ENCODE measurements at regions not wholly inside any gene's neighbourhood (a gene's known extent, or its start where the extent isn't known, plus 50 kb on each side); places are given as distances from the start of the nearest gene placed in this dataset.

GRCh38 chr13:64527561-64527960 is 2702.6 kb downstream of the PCDH9 start:
- POLR2A ChIA-PET (ENCODE audit: unreplicated experiment) = no interaction called here
- H4K91ac ChIP-seq (ENCODE audit: insufficient read depth, low read depth, low read length) = no peak overlapping the region
- no peaks in the 10 kb centered on the region for H3K4me1 ChIP-seq (ENCODE audit: control insufficient read depth, insufficient read depth, low read length)
- H4K8ac ChIP-seq (ENCODE audit: low read depth in 2 of 2, low read length in 2 of 2) = no peak overlapping the region
- dilution Hi-C loops (cut with HindIII; ENCODE audit: low sequenced_read_pairs, unreplicated experiment) = no loop called here
- H2BK15ac ChIP-seq (ENCODE audit: low read depth, low read length) = no peak overlapping the region
- BruUV-seq (replicated peaks) = no TSS peak
- no peak overlapping the region for H3K18ac ChIP-seq (ENCODE audit: low read depth, low read length)
- H2BK120ac ChIP-seq (ENCODE audit: low read depth, low read length) = no peak overlapping the region
- H3K4ac ChIP-seq (ENCODE audit: low read depth, low read length) = no peak overlapping the region
- no peak overlapping the region for H3K4me2 ChIP-seq (ENCODE audit: low read depth, low read length)
- no peak overlapping the region for H2AK5ac ChIP-seq (ENCODE audit: low read depth, low read length)
- no peak overlapping the region for H3K9ac ChIP-seq (ENCODE audit: low read depth, low read length)
- H3K27ac ChIP-seq (ENCODE audit: insufficient read depth, low read length) = no peak overlapping the region
- no peak overlapping the region for H2BK20ac ChIP-seq (ENCODE audit: low read depth, low read length)
- intact Hi-C loops (cut with micrococcal nuclease) = no loop called here
- ATAC-seq (ENCODE audit: low read depth) (no peak), DNase-seq (no peak)
- no peak overlapping the region for H2AK9ac ChIP-seq (replicated peaks; ENCODE audit: low read depth, low read length, poor library complexity)
- H3K9me3 ChIP-seq (ENCODE audit: control insufficient read depth, insufficient read depth, low read length) = no peaks in the 10 kb centered on the region
- WGBS, 2 experiments (ENCODE audit: extremely low coverage in 2 of 2, insufficient read length in 1 of 2) = no CpG with 5 or more reads among the region's 2 CpGs
- H3K4me3 ChIP-seq (ENCODE audit: insufficient read depth, low read depth, low read length) = no peak overlapping the region
- CTCF ChIA-PET = no interaction called here
- H4K5ac ChIP-seq (ENCODE audit: low read depth, low read length) = no peak overlapping the region
- no peak overlapping the region for H2BK5ac ChIP-seq (ENCODE audit: low read depth, low read length, poor library complexity, severe bottlenecking)
- no peak overlapping the region for H3K56ac ChIP-seq (ENCODE audit: extremely low read depth, insufficient read depth, low read length)
- H4K20me1 ChIP-seq (ENCODE audit: insufficient read depth, low read length) = no peaks in the 10 kb centered on the region
- no peaks in the 10 kb centered on the region for H3K27me3 ChIP-seq (ENCODE audit: control insufficient read depth, insufficient read depth, low read length)
- no peak overlapping the region for H3K14ac ChIP-seq (replicated peaks; ENCODE audit: low read depth, low read length)
- H3K36me3 ChIP-seq (ENCODE audit: control insufficient read depth, insufficient read depth, low read length) = no peaks in the 10 kb centered on the region
- H2AFZ ChIP-seq (replicated peaks; ENCODE audit: low read length, poor library complexity) = no peak overlapping the region
- no peaks in the 10 kb centered on the region for H3K79me1 ChIP-seq (ENCODE audit: low read depth in 1 of 2, low read length in 2 of 2)
- no peaks in the 10 kb centered on the region for H3K9me1 ChIP-seq (ENCODE audit: insufficient read depth, low read length)
- in situ Hi-C loops (cut with MboI; ENCODE audit: low sequenced_read_pairs) = no loop called here
- no peak for TF ChIP-seq MAFK (IDR thresholded peaks at IDR 0.05; ENCODE audit: low read depth, low read length)
- no peak for TF ChIP-seq RAD21 (IDR thresholded peaks at IDR 0.05; ENCODE audit: low read length)
- TF ChIP-seq CTCF (conservative IDR thresholded peaks at IDR 0.05; ENCODE audit: low read depth, low read length) = no peak
- no peak for TF ChIP-seq RCOR1 (IDR thresholded peaks at IDR 0.05; ENCODE audit: insufficient replicate concordance, low read length)
- no peak for TF ChIP-seq MXI1 (IDR thresholded peaks at IDR 0.05; ENCODE audit: borderline replicate concordance, low read depth, low read length)
- no peak for TF ChIP-seq BHLHE40 (IDR thresholded peaks at IDR 0.05; ENCODE audit: low read depth, low read length)
- TF ChIP-seq CEBPB (IDR thresholded peaks at IDR 0.05; ENCODE audit: low read depth, low read length) = no peak
- TF ChIP-seq SMC3 (IDR thresholded peaks at IDR 0.05; ENCODE audit: low read depth, low read length) = no peak
- H3K23ac ChIP-seq (ENCODE audit: low read depth, low read length) = no peak overlapping the region
